H1 (cell line): ENCODE measurements at regions not wholly inside any gene's neighbourhood (a gene's known extent, or its start where the extent isn't known, plus 50 kb on each side); places are given as distances from the start of the nearest gene placed in this dataset.

ENCODE experiments used
- POLR2A ChIP-seq, 2 experiments: IDR thresholded peaks; 1 replicate in 1 of 2; 2 replicates in 1 of 2; pipeline ENCODE4 v1.6.1; 2011; ENCODE audit warnings: low read depth in 2 of 2, low read length in 2 of 2, mild to moderate bottlenecking in 2 of 2; ENCODE audit errors: control extremely low read depth in 1 of 2
- SIRT6 ChIP-seq: IDR thresholded peaks from one replicate; pipeline ENCODE4 v1.7.1; 2012; ENCODE audit warnings: low read length, inconsistent platforms
- TF ChIP-seq, protein P1 (sequence below): IDR thresholded peaks from 2 replicates; pipeline ENCODE4 v1.6.1; 2012; ENCODE audit warnings: low read length, inconsistent platforms

DNA sequence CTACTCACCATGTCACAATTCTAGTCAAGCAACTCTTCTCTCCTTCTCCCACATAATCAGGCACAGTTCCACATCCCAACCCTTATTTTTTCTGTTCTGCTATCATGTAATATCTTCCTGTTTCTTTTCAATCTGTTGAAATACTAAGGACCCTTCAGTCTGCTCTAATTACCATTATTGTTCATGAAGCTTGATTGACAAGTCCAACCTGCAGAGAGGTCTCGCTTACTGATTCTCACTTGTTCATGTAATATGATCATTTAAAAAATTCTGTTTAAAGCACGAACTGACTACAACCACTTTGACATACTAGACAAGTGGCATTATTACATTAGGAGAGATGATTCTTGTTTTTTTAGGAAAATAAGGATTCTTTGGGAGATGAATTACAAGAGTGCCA lies 108.6 kb upstream of the MAD2L1 start (continued):
- TF ChIP-seq, protein P1, sequence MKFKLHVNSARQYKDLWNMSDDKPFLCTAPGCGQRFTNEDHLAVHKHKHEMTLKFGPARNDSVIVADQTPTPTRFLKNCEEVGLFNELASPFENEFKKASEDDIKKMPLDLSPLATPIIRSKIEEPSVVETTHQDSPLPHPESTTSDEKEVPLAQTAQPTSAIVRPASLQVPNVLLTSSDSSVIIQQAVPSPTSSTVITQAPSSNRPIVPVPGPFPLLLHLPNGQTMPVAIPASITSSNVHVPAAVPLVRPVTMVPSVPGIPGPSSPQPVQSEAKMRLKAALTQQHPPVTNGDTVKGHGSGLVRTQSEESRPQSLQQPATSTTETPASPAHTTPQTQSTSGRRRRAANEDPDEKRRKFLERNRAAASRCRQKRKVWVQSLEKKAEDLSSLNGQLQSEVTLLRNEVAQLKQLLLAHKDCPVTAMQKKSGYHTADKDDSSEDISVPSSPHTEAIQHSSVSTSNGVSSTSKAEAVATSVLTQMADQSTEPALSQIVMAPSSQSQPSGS, result no peak
- TF ChIP-seq POLR2A (IDR thresholded peaks at IDR 0.05; ENCODE audit: control extremely low read depth in 1 of 2, low read depth in 2 of 2, low read length in 2 of 2) (no peak), SIRT6 (no peak)
